ENCODE measurements at regions not wholly inside any gene's neighbourhood (a gene's known extent, or its start where the extent isn't known, plus 50 kb on each side); places are given as distances from the start of the nearest gene placed in this dataset.

DNA sequence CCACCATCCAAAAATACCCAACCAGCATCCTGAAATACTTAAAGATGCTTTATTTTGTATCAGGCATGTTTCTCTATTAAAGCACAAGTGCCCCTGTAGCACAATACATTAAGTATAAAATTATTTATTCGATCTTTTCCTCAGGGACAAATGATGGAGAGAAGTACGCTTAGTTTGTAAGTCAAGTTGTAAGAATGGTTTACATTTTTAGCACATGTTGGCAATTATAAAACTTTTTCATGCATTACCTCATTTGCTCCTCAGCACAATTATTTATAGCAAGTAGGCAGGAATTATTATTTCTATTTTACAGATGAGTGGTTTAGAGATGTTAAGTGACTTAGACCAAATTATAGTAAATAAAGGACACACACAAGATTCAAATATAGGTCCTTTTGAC is 232.6 kb upstream of the HTR2A start:
- intact Hi-C loops (cut with micrococcal nuclease), result no loop called here
- H3K4me3 Mint-ChIP-seq, result no peak overlapping the region
- no peaks in the 10 kb centered on the region for H3K27me3 ChIP-seq (ENCODE audit: control insufficient read depth in 2 of 2, insufficient read depth in 2 of 2, low read length in 2 of 2)

GRCh38 chr13:47126432-47126831 is 229.6 kb upstream of the HTR2A start:
- POLR2A ChIA-PET, result no interaction called here
- H3K27me3 Mint-ChIP-seq, result peaks cover 4 to 17% (median 10%) of the 10 kb centered on the region in 5 donors
- no peaks in the 10 kb centered on the region for H3K4me1 Mint-ChIP-seq
- no peaks in the 10 kb centered on the region for H3K36me3 Mint-ChIP-seq
- CTCF ChIA-PET, result no interaction called here
- intact Hi-C loops (cut with micrococcal nuclease), result no loop called here
- no peaks in the 10 kb centered on the region for H3K36me3 ChIP-seq (ENCODE audit: control insufficient read depth in 2 of 3, insufficient read depth in 3 of 3, low read length in 3 of 3)
- no peaks in the 10 kb centered on the region for H3K27me3 ChIP-seq (ENCODE audit: control insufficient read depth in 2 of 2, insufficient read depth in 2 of 2, low read length in 2 of 2)
- H3K4me1 ChIP-seq (ENCODE audit: control insufficient read depth in 2 of 2, insufficient read depth in 2 of 2, low read length in 2 of 2), result no peaks in the 10 kb centered on the region
- H3K27ac ChIP-seq (ENCODE audit: low read depth, low read length), result no peak overlapping the region
- H3K4me3 ChIP-seq (ENCODE audit: low read length), result no peak overlapping the region
- DNase-seq (no peak), ATAC-seq (no peak)
- H3K9me3 Mint-ChIP-seq, result peaks cover 0 to 4% (median 0%) of the 10 kb centered on the region in 11 donors
- H3K9me3 ChIP-seq (ENCODE audit: control insufficient read depth in 2 of 3, low read length in 3 of 3), result no peaks in the 10 kb centered on the region
- no peak overlapping the region for H3K4me3 Mint-ChIP-seq
- H3K27ac Mint-ChIP-seq, result no peak overlapping the region

More for the DNA sequence above, 232.6 kb upstream of the HTR2A start:
- H3K36me3 ChIP-seq (ENCODE audit: control insufficient read depth in 2 of 3, insufficient read depth in 3 of 3, low read length in 3 of 3), result no peaks in the 10 kb centered on the region
- H3K4me1 Mint-ChIP-seq, result no peaks in the 10 kb centered on the region
- H3K36me3 Mint-ChIP-seq, result no peaks in the 10 kb centered on the region
- peaks cover 0 to 1% (median 0%) of the 10 kb centered on the region in 11 donors for H3K9me3 Mint-ChIP-seq
- ATAC-seq (no peak), DNase-seq (no peak)
- H3K27me3 Mint-ChIP-seq, result peaks cover 4 to 14% (median 13%) of the 10 kb centered on the region in 5 donors
- no peak overlapping the region for H3K27ac Mint-ChIP-seq
- H3K4me3 ChIP-seq (ENCODE audit: low read length), result no peak overlapping the region
- no peak overlapping the region for H3K27ac ChIP-seq (ENCODE audit: low read depth, low read length)
- ChIA-PET CTCF (no interaction called here), POLR2A (no interaction called here)
- H3K4me1 ChIP-seq (ENCODE audit: control insufficient read depth in 2 of 2, insufficient read depth in 2 of 2, low read length in 2 of 2), result no peaks in the 10 kb centered on the region
- no peaks in the 10 kb centered on the region for H3K9me3 ChIP-seq (ENCODE audit: control insufficient read depth in 2 of 3, low read length in 3 of 3)

GRCh38 chr13:47121092-47121763 is 224.4 kb upstream of the HTR2A start:
- no peaks in the 10 kb centered on the region for H3K27me3 ChIP-seq (ENCODE audit: control insufficient read depth in 2 of 2, insufficient read depth in 2 of 2, low read length in 2 of 2)
- Mint-ChIP-seq H3K27me3 (peaks cover 2 to 18% (median 11%) of the 10 kb centered on the region in 5 donors), H3K36me3 (no peaks in the 10 kb centered on the region), H3K4me3 (no peak overlapping the region), H3K27ac (no peak overlapping the region), H3K4me1 (no peaks in the 10 kb centered on the region), H3K9me3 (peaks cover 0 to 4% (median 0%) of the 10 kb centered on the region in 11 donors)
- H3K9me3 ChIP-seq (ENCODE audit: control insufficient read depth in 2 of 3, low read length in 3 of 3), result no peaks in the 10 kb centered on the region
- H3K27ac ChIP-seq (ENCODE audit: low read depth, low read length), result no peak overlapping the region
- H3K4me3 ChIP-seq (ENCODE audit: low read length), result no peak overlapping the region
- no peak for DNase-seq
- H3K36me3 ChIP-seq (ENCODE audit: control insufficient read depth in 2 of 3, insufficient read depth in 3 of 3, low read length in 3 of 3), result no peaks in the 10 kb centered on the region
- ChIA-PET POLR2A (no interaction called here), CTCF (interaction anchor here (0.6 kb wide), 1 partner anchor 271 kb away, joined by 4 read pairs; no protein-coding TSS in a partner anchor)
- H3K4me1 ChIP-seq (ENCODE audit: control insufficient read depth in 2 of 2, insufficient read depth in 2 of 2, low read length in 2 of 2), result no peaks in the 10 kb centered on the region
- intact Hi-C loops (cut with micrococcal nuclease), result no loop called here
- ATAC-seq, result no peak

GRCh38 chr13:47120282-47120681 is 223.4 kb upstream of the HTR2A start:
- no peak overlapping the region for H3K4me3 ChIP-seq (ENCODE audit: low read length)
- intact Hi-C loops (cut with micrococcal nuclease), result no loop called here
- H3K9me3 Mint-ChIP-seq, result peaks cover 0 to 4% (median 0%) of the 10 kb centered on the region in 11 donors
- no peak for DNase-seq
- CTCF ChIA-PET, result no interaction called here
- POLR2A ChIA-PET, result no interaction called here
- H3K4me1 Mint-ChIP-seq, result no peaks in the 10 kb centered on the region
- H3K27me3 Mint-ChIP-seq, result peaks cover 2 to 18% (median 11%) of the 10 kb centered on the region in 5 donors
- ATAC-seq, result no peak
- H3K4me1 ChIP-seq (ENCODE audit: control insufficient read depth in 2 of 2, insufficient read depth in 2 of 2, low read length in 2 of 2), result no peaks in the 10 kb centered on the region
- H3K36me3 ChIP-seq (ENCODE audit: control insufficient read depth in 2 of 3, insufficient read depth in 3 of 3, low read length in 3 of 3), result no peaks in the 10 kb centered on the region
- H3K27ac ChIP-seq (ENCODE audit: low read depth, low read length), result no peak overlapping the region
- no peak overlapping the region for H3K27ac Mint-ChIP-seq
- H3K9me3 ChIP-seq (ENCODE audit: control insufficient read depth in 2 of 3, low read length in 3 of 3), result no peaks in the 10 kb centered on the region
- H3K4me3 Mint-ChIP-seq, result no peak overlapping the region
- H3K27me3 ChIP-seq (ENCODE audit: control insufficient read depth in 2 of 2, insufficient read depth in 2 of 2, low read length in 2 of 2), result no peaks in the 10 kb centered on the region
- H3K36me3 Mint-ChIP-seq, result no peaks in the 10 kb centered on the region

GRCh38 chr13:47119575-47120235 is 222.9 kb upstream of the HTR2A start:
- no peaks in the 10 kb centered on the region for H3K27me3 ChIP-seq (ENCODE audit: control insufficient read depth in 2 of 2, insufficient read depth in 2 of 2, low read length in 2 of 2)
- H3K4me3 ChIP-seq (ENCODE audit: low read length), result no peak overlapping the region
- Mint-ChIP-seq H3K9me3 (peaks cover 0 to 4% (median 0%) of the 10 kb centered on the region in 11 donors), H3K36me3 (no peaks in the 10 kb centered on the region), H3K4me1 (no peaks in the 10 kb centered on the region), H3K4me3 (no peak overlapping the region), H3K27ac (no peak overlapping the region), H3K27me3 (peaks cover 2 to 18% (median 11%) of the 10 kb centered on the region in 5 donors)
- no peaks in the 10 kb centered on the region for H3K36me3 ChIP-seq (ENCODE audit: control insufficient read depth in 2 of 3, insufficient read depth in 3 of 3, low read length in 3 of 3)
- no peaks in the 10 kb centered on the region for H3K9me3 ChIP-seq (ENCODE audit: control insufficient read depth in 2 of 3, low read length in 3 of 3)
- intact Hi-C loops (cut with micrococcal nuclease), result no loop called here
- POLR2A ChIA-PET, result no interaction called here
- CTCF ChIA-PET, result no interaction called here
- DNase-seq (no peak), ATAC-seq (no peak)
- H3K4me1 ChIP-seq (ENCODE audit: control insufficient read depth in 2 of 2, insufficient read depth in 2 of 2, low read length in 2 of 2), result no peaks in the 10 kb centered on the region
- H3K27ac ChIP-seq (ENCODE audit: low read depth, low read length), result no peak overlapping the region

DNA sequence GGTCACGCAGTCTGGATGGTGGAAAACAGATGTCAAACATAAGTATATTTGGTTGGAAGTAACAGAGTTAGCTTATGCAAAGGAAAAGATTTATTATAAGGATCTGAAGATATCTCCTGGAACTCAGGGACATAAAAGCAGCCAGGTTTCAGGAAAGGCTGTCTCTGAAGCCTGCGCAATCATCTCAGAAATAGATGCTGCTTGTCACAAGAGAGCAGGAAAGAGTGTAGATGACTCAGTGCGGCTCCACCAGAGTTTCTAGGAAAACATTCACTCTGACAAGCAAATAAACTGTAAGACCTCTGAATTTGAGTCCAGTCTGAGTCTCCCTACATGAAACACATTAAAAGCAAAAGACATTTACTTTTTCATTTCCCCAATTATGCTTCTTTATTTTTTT is 220.4 kb upstream of the HTR2A start:
- H3K4me1 ChIP-seq (ENCODE audit: control insufficient read depth in 2 of 2, insufficient read depth in 2 of 2, low read length in 2 of 2), result no peaks in the 10 kb centered on the region
- H3K36me3 ChIP-seq (ENCODE audit: control insufficient read depth in 2 of 3, insufficient read depth in 3 of 3, low read length in 3 of 3), result no peaks in the 10 kb centered on the region
- H3K27me3 ChIP-seq (ENCODE audit: control insufficient read depth in 2 of 2, insufficient read depth in 2 of 2, low read length in 2 of 2), result no peaks in the 10 kb centered on the region
- Mint-ChIP-seq H3K9me3 (peaks cover 0 to 2% (median 0%) of the 10 kb centered on the region in 11 donors), H3K27me3 (peaks cover 2 to 19% (median 11%) of the 10 kb centered on the region in 5 donors), H3K27ac (no peak overlapping the region), H3K4me3 (no peak overlapping the region), H3K4me1 (no peaks in the 10 kb centered on the region), H3K36me3 (no peaks in the 10 kb centered on the region)
- no peak overlapping the region for H3K4me3 ChIP-seq (ENCODE audit: low read length)
- DNase-seq (no peak), ATAC-seq (no peak)
- POLR2A ChIA-PET, result no interaction called here
- intact Hi-C loops (cut with micrococcal nuclease), result no loop called here
- no peak overlapping the region for H3K27ac ChIP-seq (ENCODE audit: low read depth, low read length)
- H3K9me3 ChIP-seq (ENCODE audit: control insufficient read depth in 2 of 3, low read length in 3 of 3), result no peaks in the 10 kb centered on the region
- CTCF ChIA-PET, result no interaction called here

DNA sequence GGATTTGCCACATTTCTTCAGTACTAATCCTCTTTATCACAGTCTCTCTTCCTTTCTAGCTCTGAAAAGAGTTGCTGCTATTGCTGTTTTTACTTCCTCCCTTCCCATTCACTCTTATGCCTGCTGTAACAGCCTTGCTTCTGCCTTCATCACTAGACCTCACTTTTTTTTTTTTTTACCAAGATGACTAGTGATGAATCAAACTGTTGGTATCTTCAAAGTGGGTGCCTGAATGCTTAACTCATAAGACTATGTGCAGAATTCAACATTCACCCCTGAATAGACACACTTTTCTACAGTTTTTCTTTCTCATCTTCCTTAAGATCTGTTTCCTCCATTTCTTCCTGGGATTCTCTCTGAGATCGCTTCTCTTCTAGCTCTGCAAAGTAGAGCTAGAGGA is 217.2 kb upstream of the HTR2A start:
- intact Hi-C loops (cut with micrococcal nuclease), result no loop called here

More for the DNA sequence above, 217.2 kb upstream of the HTR2A start:
- no peak overlapping the region for H3K4me3 Mint-ChIP-seq
- no peak for ATAC-seq
- peaks cover 0 to 2% (median 0%) of the 10 kb centered on the region in 11 donors for H3K9me3 Mint-ChIP-seq
- H3K27me3 ChIP-seq (ENCODE audit: control insufficient read depth in 2 of 2, insufficient read depth in 2 of 2, low read length in 2 of 2), result no peaks in the 10 kb centered on the region
- no peak overlapping the region for H3K4me3 ChIP-seq (ENCODE audit: low read length)
- ChIA-PET CTCF (no interaction called here), POLR2A (no interaction called here)
- H3K9me3 ChIP-seq (ENCODE audit: control insufficient read depth in 2 of 3, low read length in 3 of 3), result no peaks in the 10 kb centered on the region
- H3K27me3 Mint-ChIP-seq, result peaks cover 0 to 13% (median 7%) of the 10 kb centered on the region in 5 donors
- no peaks in the 10 kb centered on the region for H3K4me1 ChIP-seq (ENCODE audit: control insufficient read depth in 2 of 2, insufficient read depth in 2 of 2, low read length in 2 of 2)
- no peak overlapping the region for H3K27ac Mint-ChIP-seq
- H3K36me3 ChIP-seq (ENCODE audit: control insufficient read depth in 2 of 3, insufficient read depth in 3 of 3, low read length in 3 of 3), result no peaks in the 10 kb centered on the region
- H3K36me3 Mint-ChIP-seq, result no peaks in the 10 kb centered on the region
- DNase-seq, result no peak
- peaks cover 0 to 6% (median 4%) of the 10 kb centered on the region in 7 donors for H3K4me1 Mint-ChIP-seq
- H3K27ac ChIP-seq (ENCODE audit: low read depth, low read length), result no peak overlapping the region

All from naive thymus-derived CD4-positive, alpha-beta T cell (primary cell).